Lower leg skin (tissue), 4 donors: ENCODE measurements at regions not wholly inside any gene's neighbourhood (a gene's known extent, or its start where the extent isn't known, plus 50 kb on each side); places are given as distances from the start of the nearest gene placed in this dataset.

ENCODE experiments used
- DNase-seq, 2 donors: peaks; one replicate each; pipeline ENCODE4 v3.0.0-alpha.2; 2019; ENCODE audit warnings: low spot score in 2 of 2
- H3K4me3 ChIP-seq: fragments of 200-600 bp; sonication (generic); 2 replicates; pipeline ENCODE4 v1.5.1; 2017; ENCODE audit warnings: mild to moderate bottlenecking, low read depth; ENCODE audit not compliant: poor library complexity, severe bottlenecking
- POLR2A ChIP-seq, 2 donors: fragments of 450-650 bp; IDR thresholded peaks; one replicate each; pipeline ENCODE4 v1.6.1; 2016 to 2017; ENCODE audit warnings: antibody characterized with exemption in 2 of 2, mild to moderate bottlenecking in 1 of 2, moderate library complexity in 1 of 2
- WGBS, 2 donors: methylation state at CpG; one replicate each; pipeline ENCODE4 v1.1.5; 2018; 5-methylcytosine and 5-hydroxymethylcytosine counted together
- intact Hi-C: fragments of 100-400 bp; cut with DNase I; formaldehyde crosslinking; loops from one replicate; pipeline ENCODE4 v1.15.0; 2023; ENCODE audit warnings: low total_unique reads
- TF ChIP-seq, protein P1 (sequence below), 3 donors: fragments of 450-650 bp; IDR thresholded peaks; one replicate each; pipeline ENCODE4 v1.5.1; 2016; ENCODE audit warnings: antibody characterized with exemption in 3 of 3, mild to moderate bottlenecking in 3 of 3, moderate library complexity in 2 of 3

DNA sequence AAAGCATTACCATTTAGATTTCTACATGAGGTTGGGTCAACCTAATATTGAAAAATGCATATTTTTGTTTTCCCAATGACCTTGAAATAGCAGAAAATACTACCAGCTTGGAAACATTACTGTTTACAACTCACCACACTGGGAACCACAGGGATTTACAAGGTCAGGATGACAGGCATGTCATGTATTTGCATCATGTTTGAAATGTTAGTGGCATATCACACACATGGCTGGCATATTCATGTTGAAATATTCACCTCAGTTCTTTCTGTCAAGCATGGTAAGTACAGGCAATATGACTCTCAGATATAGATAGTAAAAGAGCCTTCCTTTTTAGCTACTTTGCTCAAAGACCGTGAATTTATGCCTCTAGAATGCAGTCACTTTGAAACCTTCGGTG, 593.5 kb downstream of the NOVA1 start:
- no peak for TF ChIP-seq POLR2A (IDR thresholded peaks at IDR 0.05)
- TF ChIP-seq, protein P1, sequence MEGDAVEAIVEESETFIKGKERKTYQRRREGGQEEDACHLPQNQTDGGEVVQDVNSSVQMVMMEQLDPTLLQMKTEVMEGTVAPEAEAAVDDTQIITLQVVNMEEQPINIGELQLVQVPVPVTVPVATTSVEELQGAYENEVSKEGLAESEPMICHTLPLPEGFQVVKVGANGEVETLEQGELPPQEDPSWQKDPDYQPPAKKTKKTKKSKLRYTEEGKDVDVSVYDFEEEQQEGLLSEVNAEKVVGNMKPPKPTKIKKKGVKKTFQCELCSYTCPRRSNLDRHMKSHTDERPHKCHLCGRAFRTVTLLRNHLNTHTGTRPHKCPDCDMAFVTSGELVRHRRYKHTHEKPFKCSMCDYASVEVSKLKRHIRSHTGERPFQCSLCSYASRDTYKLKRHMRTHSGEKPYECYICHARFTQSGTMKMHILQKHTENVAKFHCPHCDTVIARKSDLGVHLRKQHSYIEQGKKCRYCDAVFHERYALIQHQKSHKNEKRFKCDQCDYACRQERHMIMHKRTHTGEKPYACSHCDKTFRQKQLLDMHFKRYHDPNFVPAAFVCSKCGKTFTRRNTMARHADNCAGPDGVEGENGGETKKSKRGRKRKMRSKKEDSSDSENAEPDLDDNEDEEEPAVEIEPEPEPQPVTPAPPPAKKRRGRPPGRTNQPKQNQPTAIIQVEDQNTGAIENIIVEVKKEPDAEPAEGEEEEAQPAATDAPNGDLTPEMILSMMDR (IDR thresholded peaks at IDR 0.05): no peak
- 91 to 94% methylated on average over 2 of the region's 2 CpGs for WGBS, 2 donors
- no peak for DNase-seq
- intact Hi-C loops: no loop called here
- no peak overlapping the region for H3K4me3 ChIP-seq

- H3K4me3 ChIP-seq: no peak overlapping the region
- intact Hi-C loops: no loop called here
- TF ChIP-seq, protein P1 (IDR thresholded peaks at IDR 0.05): no peak
- no peak for TF ChIP-seq POLR2A (IDR thresholded peaks at IDR 0.05)
- no peak for DNase-seq
These were observed 604.0 kb downstream of the NOVA1 start for GRCh38 chr14:25993830-25994229.

DNA sequence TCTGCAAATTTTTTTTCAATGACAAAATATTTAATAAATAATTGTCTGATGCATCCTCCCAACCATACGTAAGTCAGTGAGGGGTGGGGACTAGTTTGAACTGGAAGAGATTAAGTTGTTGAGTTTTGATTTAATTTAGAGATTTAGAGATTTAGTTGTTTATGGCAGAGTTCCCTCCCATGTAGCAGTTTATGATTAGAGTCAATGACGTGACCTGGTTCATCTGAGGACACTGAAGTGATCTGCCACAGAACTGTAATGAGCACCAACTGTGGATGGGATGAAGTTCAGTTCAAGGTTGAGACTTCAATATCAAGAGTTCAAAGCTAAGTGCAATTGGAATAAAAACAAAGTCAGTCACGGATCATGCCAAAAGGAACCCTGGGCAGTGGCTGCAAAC, 609.3 kb downstream of the NOVA1 start:
- intact Hi-C loops: no loop called here
- no peak overlapping the region for H3K4me3 ChIP-seq
- no peak for TF ChIP-seq POLR2A (IDR thresholded peaks at IDR 0.05)
- no peak for DNase-seq
- WGBS, 2 donors: 51 to 52% methylated on average over 3 of the region's 3 CpGs

- H3K4me3 ChIP-seq: no peak overlapping the region
- intact Hi-C loops: no loop called here
- 86 to 87% methylated on average over 3 of the region's 3 CpGs for WGBS, 2 donors
- no peak for TF ChIP-seq POLR2A (IDR thresholded peaks at IDR 0.05)
- TF ChIP-seq, protein P1 (IDR thresholded peaks at IDR 0.05): no peak
- no peak for DNase-seq
These were observed 642.1 kb downstream of the NOVA1 start for GRCh38 chr14:25955772-25956171.

DNA sequence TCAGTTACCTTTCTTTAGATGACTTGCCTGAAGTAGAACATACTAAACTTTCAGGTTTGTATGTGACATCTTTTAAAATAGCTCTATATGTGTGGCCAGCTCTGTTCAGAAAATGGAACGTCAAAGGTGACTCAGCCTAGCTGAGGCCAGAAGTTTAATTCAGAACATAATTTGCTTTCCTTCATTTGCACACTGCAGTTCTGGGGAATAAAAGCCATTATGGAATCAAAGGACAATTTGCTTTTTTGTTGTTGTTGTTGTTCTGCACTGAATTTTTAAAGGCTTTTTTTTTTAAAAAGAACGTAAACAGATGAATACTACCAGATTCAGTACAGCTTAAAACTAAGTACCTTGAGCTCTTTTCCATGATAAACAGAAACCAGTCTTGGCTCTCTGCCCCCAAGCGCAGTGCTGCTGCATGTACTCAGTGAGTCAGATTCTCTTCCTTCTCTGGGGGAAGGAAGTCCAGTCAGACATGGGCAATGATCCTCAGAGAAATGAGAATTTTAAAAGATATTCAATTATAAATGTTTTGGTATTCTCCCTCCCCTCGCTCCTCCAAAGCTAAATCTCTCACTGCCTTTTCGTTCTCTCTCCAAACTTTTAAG, 644.2 kb downstream of the NOVA1 start:
- intact Hi-C loops: no loop called here
- no peak overlapping the region for H3K4me3 ChIP-seq
- TF ChIP-seq, protein P1 (IDR thresholded peaks at IDR 0.05): no peak
- no peak for TF ChIP-seq POLR2A (IDR thresholded peaks at IDR 0.05)
- 27 to 34% methylated on average over 5 of the region's 5 CpGs for WGBS, 2 donors
- peak in 1 of 2 donors; percentile 20 for DNase-seq

DNA sequence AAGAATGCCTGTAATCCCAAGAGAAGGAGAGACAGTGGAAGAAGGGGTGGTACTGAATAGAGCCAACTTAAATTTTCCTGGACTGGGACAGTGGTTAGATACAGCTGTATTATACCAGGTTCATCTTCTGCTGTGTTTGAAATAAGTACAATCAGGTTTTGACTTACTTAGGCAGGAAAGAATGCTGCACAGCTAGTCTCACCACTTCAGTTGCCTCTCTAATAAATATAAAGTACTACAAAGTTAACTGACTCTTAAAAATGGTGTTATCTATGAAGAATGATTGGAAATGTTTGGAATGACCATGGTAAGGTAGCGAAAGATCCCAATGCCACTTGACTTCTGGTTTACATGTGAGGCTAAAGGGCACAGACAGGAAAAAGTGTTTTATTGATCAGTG, 652.1 kb downstream of the NOVA1 start:
- H3K4me3 ChIP-seq: no peak overlapping the region
- no peak for TF ChIP-seq POLR2A (IDR thresholded peaks at IDR 0.05)
- TF ChIP-seq, protein P1 (IDR thresholded peaks at IDR 0.05): no peak
- intact Hi-C loops: no loop called here
- 81 to 91% methylated on average over 1 of the region's 1 CpG for WGBS, 2 donors
- DNase-seq: no peak
